Small intestine (tissue), 7 donors: ENCODE measurements at regions not wholly inside any gene's neighbourhood (a gene's known extent, or its start where the extent isn't known, plus 50 kb on each side); places are given as distances from the start of the nearest gene placed in this dataset.
A peak's percentile ranks its signal among the peaks of the same experiment; 100 is the strongest.

Experiments
- DNase-seq, 2 donors: peaks; one replicate each; pipeline versions ENCODE4 v3.0.0 to v3.0.0-alpha.2; 2013
- FAIRE-seq: peaks from 2 replicates; lab custom pipeline; 2012; peaks lifted over from hg19 to GRCh38; lab: Jason Lieb, UNC
- H3K27ac ChIP-seq, 3 donors: one replicate each; pipeline ENCODE4 v1.5.1; 2013; ENCODE audit warnings: low read length in 2 of 3, mild to moderate bottlenecking in 2 of 3, control low read depth in 1 of 3, inconsistent platforms in 1 of 3, low read depth in 1 of 3, moderate library complexity in 1 of 3
- H3K27me3 ChIP-seq, 3 donors: one replicate each; pipeline ENCODE4 v1.6.1; 2013; ENCODE audit warnings: low read length in 3 of 3, inconsistent platforms in 1 of 3; ENCODE audit not compliant: control insufficient read depth in 3 of 3, insufficient read depth in 3 of 3
- H3K36me3 ChIP-seq, 3 donors: one replicate each; pipeline ENCODE4 v1.6.1; 2013; ENCODE audit warnings: low read length in 3 of 3, inconsistent platforms in 1 of 3, low read depth in 1 of 3, mild to moderate bottlenecking in 1 of 3, moderate library complexity in 1 of 3; ENCODE audit not compliant: control insufficient read depth in 3 of 3, insufficient read depth in 2 of 3
- H3K4me1 ChIP-seq, 3 donors: one replicate each; pipeline ENCODE4 v1.6.1; 2013; ENCODE audit warnings: low read length in 2 of 3, inconsistent platforms in 1 of 3, low read depth in 1 of 3, mild to moderate bottlenecking in 1 of 3, moderate library complexity in 1 of 3; ENCODE audit not compliant: control insufficient read depth in 3 of 3, insufficient read depth in 2 of 3
- H3K4me3 ChIP-seq, 3 donors: one replicate each; pipeline ENCODE4 v1.5.1; 2013; ENCODE audit warnings: low read length in 3 of 3, control low read depth in 1 of 3, inconsistent platforms in 1 of 3, low read depth in 1 of 3, mild to moderate bottlenecking in 1 of 3, moderate library complexity in 1 of 3
- H3K9me3 ChIP-seq, 2 donors: one replicate each; pipeline ENCODE4 v1.6.1; 2013; ENCODE audit warnings: low read depth in 1 of 2, low read length in 1 of 2; ENCODE audit not compliant: control insufficient read depth in 2 of 2, insufficient read depth in 1 of 2
- WGBS, 3 donors: extraction: QIAGEN DNeasy Blood & Tissue Kit; methylation state at CpG; one replicate each; pipeline ENCODE4 v1.1.7; 2013; 5-methylcytosine and 5-hydroxymethylcytosine counted together
- donor health status: healthy with polysubstance abuse.
- donor health status: control.
- donor health status: control.
- donor health status: Bipolar disorder and iron deficiency.
- donor health status: healthy.

GRCh38 chr17:69858460-69858859 is 216.6 kb upstream of the KCNJ16 start:
- peaks cover 0 to 2% of the 10 kb centered on the region in 2 donors for H3K9me3 ChIP-seq
- 57 to 60% (median 58%) methylated on average over 3 of the region's 3 CpGs for WGBS, 3 donors
- no peaks in the 10 kb centered on the region for H3K27me3 ChIP-seq
- peak; percentile 5 for FAIRE-seq
- no peaks in the 10 kb centered on the region for H3K36me3 ChIP-seq
- no peak overlapping the region for H3K4me3 ChIP-seq
- DNase-seq: no peak
- H3K4me1 ChIP-seq: no peaks in the 10 kb centered on the region
- no peak overlapping the region for H3K27ac ChIP-seq

GRCh38 chr17:69860142-69860680 is 214.8 kb upstream of the KCNJ16 start:
- H3K4me1 ChIP-seq: no peaks in the 10 kb centered on the region
- 82 to 90% (median 88%) methylated on average over 3 of the region's 3 CpGs for WGBS, 3 donors
- DNase-seq (no peak), FAIRE-seq (no peak)
- H3K4me3 ChIP-seq: no peak overlapping the region
- peaks cover 0 to 1% (median 0%) of the 10 kb centered on the region in 3 donors for H3K27me3 ChIP-seq
- no peaks in the 10 kb centered on the region for H3K36me3 ChIP-seq
- peaks cover 0 to 2% of the 10 kb centered on the region in 2 donors for H3K9me3 ChIP-seq
- H3K27ac ChIP-seq: no peak overlapping the region

- no peak overlapping the region for H3K27ac ChIP-seq
- no peak for FAIRE-seq
- WGBS, 3 donors: 67 to 90% (median 88%) methylated on average over 2 of the region's 2 CpGs
Measured at GRCh38 chr17:69864462-69864861, 210.6 kb upstream of the KCNJ16 start.

GRCh38 chr17:69869667-69870066 is 205.4 kb upstream of the KCNJ16 start:
- FAIRE-seq: no peak
- H3K4me3 ChIP-seq: no peak overlapping the region
- peaks cover 0 to 3% of the 10 kb centered on the region in 2 donors for H3K9me3 ChIP-seq
- peaks cover 0 to 1% (median 0%) of the 10 kb centered on the region in 3 donors for H3K27me3 ChIP-seq
- H3K36me3 ChIP-seq: no peaks in the 10 kb centered on the region
- WGBS, 3 donors: 75 to 83% (median 79%) methylated on average over 1 of the region's 1 CpG
- no peaks in the 10 kb centered on the region for H3K4me1 ChIP-seq
- DNase-seq: no peak
- no peak overlapping the region for H3K27ac ChIP-seq

More at GRCh38 chr17:69864462-69864861, 210.6 kb upstream of the KCNJ16 start:
- no peak overlapping the region for H3K4me3 ChIP-seq
- peaks cover 0 to 5% of the 10 kb centered on the region in 2 donors for H3K9me3 ChIP-seq
- H3K36me3 ChIP-seq: no peaks in the 10 kb centered on the region
- H3K27me3 ChIP-seq: peaks cover 0 to 1% (median 0%) of the 10 kb centered on the region in 3 donors
- no peak for DNase-seq
- H3K4me1 ChIP-seq: no peaks in the 10 kb centered on the region

GRCh38 chr17:69870091-69870530 is 204.9 kb upstream of the KCNJ16 start:
- Histone ChIP-seq H3K36me3 (no peaks in the 10 kb centered on the region), H3K4me1 (no peaks in the 10 kb centered on the region), H3K4me3 (no peak overlapping the region), H3K27ac (no peak overlapping the region), H3K27me3 (no peaks in the 10 kb centered on the region), H3K9me3 (peaks cover 0 to 3% of the 10 kb centered on the region in 2 donors)
- WGBS, 3 donors: 86 to 94% (median 87%) methylated on average over 1 of the region's 1 CpG
- DNase-seq: no peak
- FAIRE-seq: no peak

GRCh38 chr17:69870751-69871199 is 204.2 kb upstream of the KCNJ16 start:
- no peak for FAIRE-seq
- WGBS, 3 donors: 56 to 73% (median 69%) methylated on average over 3 of the region's 3 CpGs

GRCh38 chr17:69871318-69871717 is 203.7 kb upstream of the KCNJ16 start:
- H3K36me3 ChIP-seq: no peaks in the 10 kb centered on the region
- no peaks in the 10 kb centered on the region for H3K4me1 ChIP-seq
- no peak overlapping the region for H3K4me3 ChIP-seq
- peaks cover 0 to 3% of the 10 kb centered on the region in 2 donors for H3K9me3 ChIP-seq
- DNase-seq (no peak), FAIRE-seq (no peak)
- no peak overlapping the region for H3K27ac ChIP-seq
- no peaks in the 10 kb centered on the region for H3K27me3 ChIP-seq
- WGBS, 3 donors: 92 to 98% (median 93%) methylated on average over 3 of the region's 3 CpGs

More at GRCh38 chr17:69870751-69871199, 204.2 kb upstream of the KCNJ16 start:
- DNase-seq: no peak
- Histone ChIP-seq H3K36me3 (no peaks in the 10 kb centered on the region), H3K9me3 (peaks cover 0 to 3% of the 10 kb centered on the region in 2 donors), H3K4me3 (no peak overlapping the region), H3K27me3 (no peaks in the 10 kb centered on the region), H3K4me1 (no peaks in the 10 kb centered on the region), H3K27ac (no peak overlapping the region)

GRCh38 chr17:69872675-69873262 is 202.3 kb upstream of the KCNJ16 start:
- no peak overlapping the region for H3K4me3 ChIP-seq
- DNase-seq (no peak), FAIRE-seq (no peak)
- WGBS, 3 donors: 85 to 92% (median 88%) methylated on average over 3 of the region's 3 CpGs
- H3K27me3 ChIP-seq: no peaks in the 10 kb centered on the region
- no peaks in the 10 kb centered on the region for H3K36me3 ChIP-seq
- H3K9me3 ChIP-seq: no peaks in the 10 kb centered on the region
- no peak overlapping the region for H3K27ac ChIP-seq
- no peaks in the 10 kb centered on the region for H3K4me1 ChIP-seq
